ENCODE measurements at regions not wholly inside any gene's neighbourhood (a gene's known extent, or its start where the extent isn't known, plus 50 kb on each side); places are given as distances from the start of the nearest gene placed in this dataset.
"Not testable (repeated sequence)": the region's sequence is repeated elsewhere in the genome, so short reads cannot be mapped to it uniquely, and the experiment has no call there.

DNA sequence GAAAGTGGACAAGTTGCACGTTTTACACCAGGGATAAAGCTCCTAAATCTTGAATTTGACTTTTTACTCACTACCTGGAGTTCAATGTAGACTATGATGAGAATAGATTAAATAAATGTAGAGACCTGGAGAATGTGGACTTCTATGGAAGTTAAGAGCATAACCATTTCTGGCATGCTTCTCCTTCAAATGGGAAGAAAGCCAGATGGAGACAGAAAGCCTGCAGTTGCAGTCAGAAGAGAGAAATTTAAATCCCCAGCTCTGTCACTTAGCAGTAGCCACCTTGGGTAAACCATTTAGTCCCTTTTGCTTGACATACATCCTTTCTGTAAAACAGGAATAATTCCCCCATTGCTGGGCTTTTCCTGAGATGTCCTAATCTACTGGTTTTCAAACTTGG lies 355.3 kb upstream of the AUTS2 start:
- DNase-seq = no peak

DNA sequence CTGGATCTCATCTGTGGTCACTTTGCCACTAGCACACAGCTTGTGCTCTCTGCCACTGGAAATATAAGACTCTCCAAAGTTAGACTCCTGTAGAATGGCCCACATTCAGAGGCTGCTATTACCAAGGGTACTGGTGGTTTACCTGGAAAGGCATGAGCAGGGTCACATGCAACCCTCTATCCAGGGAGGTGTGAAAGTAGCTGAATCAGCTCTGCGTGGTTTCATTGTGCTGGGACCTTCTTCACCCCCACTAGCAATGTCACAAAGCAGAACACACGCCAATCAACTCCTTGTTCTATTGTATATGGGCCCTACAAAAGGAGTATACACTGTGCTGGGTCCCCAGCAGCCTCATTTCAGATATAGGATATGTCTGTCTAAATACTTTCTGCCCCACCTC lies 353.6 kb upstream of the AUTS2 start:
- no peak for DNase-seq

DNA sequence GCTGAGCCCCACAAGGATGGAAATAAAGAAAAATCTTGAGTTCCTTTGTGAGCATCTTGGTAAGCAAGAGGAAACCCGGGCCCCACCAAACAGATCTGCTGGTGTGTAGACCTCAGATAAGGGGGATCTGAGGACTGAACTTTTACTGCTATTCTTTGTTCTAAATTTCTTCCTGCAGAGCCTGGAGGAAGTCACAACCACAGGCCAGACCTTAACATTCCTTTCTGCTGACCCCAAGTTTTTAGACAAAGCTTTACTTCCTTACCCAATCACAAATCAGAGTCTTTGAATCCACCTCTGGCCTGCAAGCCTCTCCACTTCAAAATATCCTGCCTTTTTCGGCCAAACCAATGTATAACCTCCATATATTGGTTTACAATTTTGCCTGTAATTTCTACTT lies 352.6 kb upstream of the AUTS2 start:
- DNase-seq = no peak

DNA sequence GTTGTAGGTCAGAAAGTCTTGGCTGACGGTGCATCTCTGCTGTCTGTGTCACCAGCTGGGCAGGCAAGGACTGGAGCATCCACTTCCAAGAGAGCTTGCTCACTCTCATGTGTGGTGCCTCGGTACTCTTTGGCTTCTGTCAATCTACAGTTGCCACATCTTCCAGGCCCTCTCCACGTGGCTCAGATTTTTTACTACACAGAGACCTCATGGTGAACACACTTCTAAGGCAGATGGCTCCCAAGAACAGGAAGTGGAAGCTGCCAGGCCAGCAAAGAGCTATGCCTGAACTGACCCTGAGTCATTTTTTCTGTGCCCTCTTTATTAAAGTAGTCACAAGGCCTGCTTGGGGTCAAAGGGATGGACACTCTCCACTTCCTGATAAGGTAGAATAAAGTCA lies 351.5 kb upstream of the AUTS2 start:
- peak; percentile 81 for DNase-seq

DNA sequence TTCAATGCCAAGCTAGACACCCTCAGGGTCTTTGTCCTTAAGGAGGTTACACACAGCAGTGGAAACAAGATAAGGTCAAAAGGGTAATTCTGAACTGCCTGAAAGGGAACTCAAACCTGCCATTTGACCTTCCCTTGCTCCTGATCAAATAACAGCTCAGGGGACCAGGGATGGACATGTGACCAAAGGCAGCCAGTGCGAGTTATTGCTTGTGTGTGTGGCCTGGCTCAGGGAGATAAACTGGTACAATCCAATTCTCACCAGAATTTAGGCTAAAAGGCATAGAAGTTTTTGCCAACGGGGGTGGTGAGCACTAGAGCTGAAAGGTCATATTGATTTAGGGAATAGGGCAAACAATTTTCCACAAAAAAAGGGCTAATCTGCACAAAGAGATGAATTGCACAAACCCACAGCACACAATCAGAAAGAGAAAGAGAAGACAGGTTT lies 349.9 kb upstream of the AUTS2 start:
- not testable (repeated sequence) for DNase-seq

DNA sequence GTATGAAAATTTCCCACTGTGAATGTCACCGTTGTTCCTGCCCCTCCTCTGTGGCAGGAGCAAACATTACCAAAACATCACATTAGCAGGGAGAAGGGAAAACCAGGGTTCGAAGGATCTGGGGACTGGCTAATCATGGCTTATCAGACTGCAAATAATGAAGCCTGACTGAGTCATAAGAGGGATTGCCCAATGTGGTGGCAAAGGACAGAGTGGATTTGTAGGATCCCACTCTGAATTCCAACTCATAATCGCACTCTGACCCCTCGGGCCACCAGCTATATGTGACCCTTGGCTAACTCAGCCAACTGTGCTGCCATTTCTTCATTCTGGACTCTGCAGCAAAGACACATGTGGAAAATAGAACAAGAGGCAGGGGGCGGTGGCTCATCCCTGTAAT lies 347.3 kb upstream of the AUTS2 start:
- DNase-seq = no peak

DNA sequence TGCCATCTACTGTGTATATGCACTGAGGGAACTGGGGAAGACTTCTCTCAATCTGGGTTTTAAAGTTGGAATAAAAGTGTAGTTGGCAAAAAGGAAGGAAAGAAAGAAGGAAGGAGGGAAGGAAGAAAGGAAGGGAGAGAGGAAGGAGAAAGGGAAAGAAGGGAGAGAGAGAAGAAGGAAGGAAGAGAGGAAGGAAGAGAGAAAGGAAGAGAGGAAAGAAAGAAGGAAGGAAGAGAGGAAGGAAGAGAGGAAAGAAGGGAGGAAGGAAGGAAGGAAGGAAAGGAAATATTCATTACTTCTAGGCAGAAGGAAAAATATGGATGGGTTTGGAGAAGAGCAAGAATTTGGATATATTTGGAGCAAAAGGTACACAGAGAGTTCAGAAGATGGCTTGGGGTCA lies 343.6 kb upstream of the AUTS2 start:
- DNase-seq = no peak

DNA sequence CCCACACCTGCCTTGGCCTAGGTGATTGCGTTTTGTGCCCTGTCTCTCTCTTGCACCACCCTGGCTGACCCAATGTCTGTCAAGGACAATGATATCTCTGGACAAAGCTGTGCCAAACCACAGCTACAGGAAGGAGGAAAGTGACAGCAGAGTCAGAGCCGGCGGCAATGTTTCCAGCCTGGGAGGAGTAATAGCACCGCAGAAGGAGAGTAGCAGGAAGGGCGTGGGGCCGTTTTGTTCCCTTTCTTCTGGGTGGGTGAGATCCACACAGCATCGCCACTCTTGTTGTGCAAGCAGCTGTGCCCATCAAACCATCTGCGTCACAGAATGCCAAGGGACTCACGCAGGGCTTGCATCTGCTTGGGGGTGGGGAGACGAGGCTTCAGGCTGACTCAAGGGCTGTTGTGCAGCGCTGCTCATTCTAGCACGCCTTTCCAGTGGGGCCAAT lies 341.6 kb upstream of the AUTS2 start:
- peak; percentile 89 for DNase-seq

DNA sequence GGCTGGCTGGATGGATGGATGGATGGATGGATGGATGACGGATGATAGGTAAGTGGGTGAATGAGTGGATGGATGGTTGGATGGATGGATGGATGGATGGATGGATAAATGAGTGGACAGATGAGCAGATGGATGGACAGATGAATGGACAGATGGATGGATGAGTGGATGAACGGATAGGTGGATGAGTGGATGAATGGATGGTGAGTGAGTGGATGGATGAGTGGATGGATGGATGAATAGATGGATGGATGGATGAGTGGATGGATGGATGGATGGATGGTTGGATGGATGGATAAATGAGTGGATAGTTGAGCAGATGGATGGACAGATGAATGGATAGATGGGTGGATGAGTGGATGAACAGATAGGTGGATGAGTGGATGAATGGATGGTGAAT lies 340.7 kb upstream of the AUTS2 start:
- DNase-seq = no peak

DNA sequence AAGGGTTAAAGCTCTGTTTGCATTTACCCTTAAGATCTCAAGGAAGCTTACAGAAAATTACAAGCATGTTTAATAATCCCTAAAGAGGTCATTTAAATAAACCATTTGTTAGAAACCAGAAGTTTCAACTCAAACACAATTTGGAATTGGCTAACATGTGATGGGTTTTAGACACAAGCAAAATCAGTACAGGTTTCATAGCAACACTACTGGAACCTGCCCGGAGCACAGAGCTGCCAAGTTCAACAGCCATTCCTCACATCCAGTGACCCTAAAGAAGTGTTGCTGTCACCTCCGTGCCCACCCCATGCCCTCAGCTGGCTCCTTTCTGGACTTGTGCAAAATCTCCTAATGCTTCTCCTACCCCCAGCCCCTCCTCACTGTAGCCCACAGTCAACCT lies 338.8 kb upstream of the AUTS2 start:
- DNase-seq = no peak

DNA sequence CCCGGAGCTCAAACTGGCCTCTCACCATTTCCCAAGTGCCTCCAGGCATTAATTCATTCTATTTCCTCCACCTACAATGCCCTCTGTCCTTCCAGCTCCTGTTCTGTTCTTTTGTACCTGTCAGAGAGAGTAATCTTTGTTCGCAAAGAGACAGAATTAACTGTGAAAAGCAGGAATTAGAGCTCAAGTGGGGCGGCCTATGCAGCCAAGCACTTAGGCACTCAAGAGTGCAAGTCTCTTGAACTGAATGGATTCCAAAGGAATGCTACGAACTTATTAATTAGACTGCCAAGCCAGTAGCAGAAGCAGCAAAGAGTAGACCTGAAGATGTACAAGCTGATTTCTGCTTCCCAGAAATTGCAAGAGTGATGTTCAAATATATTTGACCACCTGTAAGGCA lies 338.3 kb upstream of the AUTS2 start:
- DNase-seq = no peak

DNA sequence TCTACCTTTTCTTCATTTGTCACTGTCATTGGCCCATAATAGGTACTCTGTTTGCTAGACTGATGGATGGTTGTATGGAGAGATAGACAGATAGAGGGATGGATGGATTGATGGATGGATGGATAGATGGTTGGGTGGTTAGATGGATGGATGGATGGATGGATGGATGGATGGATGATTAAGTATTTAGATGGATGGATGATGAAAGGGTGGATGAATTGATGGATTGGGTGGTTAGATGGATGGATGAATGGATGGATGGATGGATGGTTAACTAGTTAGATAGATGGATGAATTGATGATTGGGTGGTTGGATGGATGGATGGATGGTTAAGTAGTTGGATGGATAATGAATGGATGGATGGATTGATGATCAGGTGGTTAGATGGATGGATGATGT lies 334.7 kb upstream of the AUTS2 start:
- DNase-seq = no peak

DNA sequence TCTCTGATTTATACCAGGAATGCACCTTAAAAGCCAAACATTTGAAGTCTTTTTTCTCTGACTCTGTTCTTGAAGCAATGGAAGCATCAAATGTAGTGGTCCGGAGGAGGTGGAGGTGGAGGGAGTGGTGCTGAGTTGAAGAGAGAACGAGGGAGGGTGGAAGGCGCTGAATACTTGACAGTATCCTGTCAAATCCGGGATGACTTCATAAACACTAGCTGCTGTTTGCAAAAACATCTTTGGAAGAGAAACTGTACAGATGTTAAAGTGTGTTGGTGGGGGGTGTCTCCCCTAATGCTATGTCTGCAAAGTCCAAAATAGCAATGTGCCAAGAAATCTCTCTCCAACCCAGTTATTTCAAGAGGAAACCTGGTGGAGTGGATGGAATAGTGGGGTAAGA lies 328.5 kb upstream of the AUTS2 start:
- no peak for DNase-seq

DNA sequence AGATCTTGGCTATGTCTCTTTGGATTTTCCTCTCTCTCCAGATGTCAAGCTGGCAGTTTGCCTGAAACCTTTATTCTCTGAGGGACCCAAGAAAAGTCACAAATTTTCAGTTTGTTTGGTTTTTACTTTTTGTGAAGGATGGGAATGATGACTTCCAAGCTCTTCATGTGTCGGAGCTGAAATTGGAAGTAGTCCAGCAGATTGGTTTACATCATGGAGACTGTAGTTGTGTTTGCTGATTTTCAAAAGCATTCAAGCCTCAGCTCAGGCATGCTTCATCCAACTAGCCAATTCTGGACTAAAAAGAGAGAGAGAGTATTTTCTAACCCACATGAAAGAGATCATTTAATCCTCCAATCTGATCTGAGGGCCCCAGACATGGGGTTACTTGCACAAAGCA lies 326.2 kb upstream of the AUTS2 start:
- no peak for DNase-seq

DNA sequence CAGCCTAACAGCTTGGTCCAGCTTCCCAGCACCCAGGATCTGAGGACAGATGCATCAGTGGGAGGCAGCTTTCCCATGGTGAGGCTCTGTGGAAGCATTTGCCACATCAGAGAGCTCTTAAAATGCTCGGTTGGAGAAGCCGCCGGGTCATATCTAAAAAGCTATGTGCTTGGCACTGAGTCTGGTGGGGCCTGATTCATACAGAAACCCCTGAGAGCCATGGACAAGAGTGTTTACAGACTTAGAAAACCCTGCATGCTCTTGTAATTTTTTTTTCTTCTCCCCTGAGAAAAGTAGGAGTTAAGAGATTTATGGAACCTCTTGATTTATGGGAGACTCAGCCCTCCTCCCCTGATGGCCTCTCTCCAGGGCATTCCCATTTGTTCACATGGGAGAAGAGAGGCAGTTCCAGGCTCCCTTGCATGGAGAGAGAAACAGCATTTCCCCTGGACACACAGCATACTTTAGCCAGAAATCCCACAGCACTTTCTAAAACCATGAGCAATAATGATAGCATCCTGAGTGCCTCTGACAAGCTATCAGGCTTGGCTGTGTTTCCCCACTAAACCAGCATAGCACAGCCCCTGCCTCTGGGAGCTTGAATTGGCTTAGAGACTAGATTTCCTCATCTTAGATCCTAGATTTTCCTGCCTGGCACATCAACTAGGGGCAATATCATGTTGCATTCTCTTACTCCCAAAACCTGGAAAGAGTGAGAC lies 322.1 kb upstream of the AUTS2 start:
- no peak for DNase-seq

DNA sequence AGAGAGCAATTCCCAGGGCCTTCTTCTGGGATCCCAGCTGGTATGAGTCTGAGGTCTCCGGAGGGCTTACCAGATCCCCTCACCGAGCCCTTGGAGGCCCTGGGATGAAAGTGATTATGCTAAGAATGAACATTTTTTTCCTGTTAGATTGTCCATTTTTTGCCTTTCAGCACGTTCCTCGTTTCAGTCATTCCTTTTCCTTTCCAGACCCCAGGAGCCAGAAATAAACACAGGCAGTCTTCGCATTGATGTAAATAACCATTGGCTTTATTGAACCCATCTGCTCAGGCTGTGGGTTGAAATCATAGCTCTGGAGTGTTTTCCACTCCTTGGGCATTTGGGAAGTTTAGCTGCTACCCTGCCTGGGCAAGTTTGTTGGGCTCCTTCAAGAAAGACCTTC lies 320.9 kb upstream of the AUTS2 start:
- DNase-seq = no peak

DNA sequence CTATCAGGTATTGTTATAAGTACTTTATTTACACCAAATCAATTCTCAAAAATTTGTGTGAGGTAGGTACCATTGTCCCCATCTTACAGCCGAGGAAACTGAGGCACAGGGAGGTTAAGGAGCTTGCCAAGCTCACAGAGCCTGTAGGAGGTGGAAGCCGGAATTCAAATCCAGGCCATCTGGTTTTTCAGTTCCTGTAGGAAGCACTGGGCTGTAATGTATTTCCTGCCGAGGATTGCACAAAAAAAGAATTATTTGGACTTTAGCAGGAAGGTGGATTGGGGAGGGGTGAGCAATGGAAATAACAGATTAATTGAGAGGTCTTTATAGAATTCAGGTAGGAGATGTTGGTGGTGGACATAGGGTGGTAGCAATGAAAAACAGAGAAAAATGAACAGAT lies 315.3 kb upstream of the AUTS2 start:
- DNase-seq = no peak

DNA sequence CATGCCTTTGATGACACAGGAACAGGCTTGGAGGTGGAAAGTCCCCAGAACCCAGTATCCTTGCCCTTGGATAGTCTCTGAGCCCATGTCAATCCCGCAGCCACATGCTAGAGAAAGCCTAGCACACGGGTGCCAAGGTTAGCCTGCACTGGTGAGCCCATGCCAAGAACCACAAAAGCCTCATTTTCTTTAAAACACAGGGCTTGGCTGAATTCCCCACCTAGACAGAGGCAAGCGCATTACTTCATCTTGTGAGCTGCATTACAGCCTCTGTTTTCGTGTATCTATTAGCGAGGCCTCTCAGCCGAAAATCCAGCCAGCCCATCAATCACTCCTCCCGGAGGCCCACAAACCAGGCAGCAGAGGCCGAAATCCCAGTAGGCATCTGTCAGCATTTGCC lies 314.9 kb upstream of the AUTS2 start:
- DNase-seq = no peak

DNA sequence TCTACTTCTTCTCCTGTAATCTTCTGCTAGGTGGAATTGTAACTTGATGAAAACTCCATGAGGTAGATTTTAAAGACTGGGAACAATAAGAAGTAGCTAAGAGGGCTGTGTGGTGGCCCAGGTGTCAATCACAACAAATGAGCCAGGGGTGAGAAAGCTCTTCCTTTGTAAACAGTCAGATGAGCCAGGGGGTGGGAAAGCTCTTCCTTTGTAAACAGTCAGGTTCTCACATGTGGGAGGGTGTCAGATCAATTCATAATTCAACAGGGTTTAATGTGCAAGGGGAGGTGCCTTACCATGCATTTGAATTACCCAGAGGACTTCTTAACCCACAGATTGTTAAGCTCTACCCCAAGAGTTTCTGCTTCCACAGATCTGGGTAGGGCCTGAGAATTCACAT lies 312.4 kb upstream of the AUTS2 start:
- no peak for DNase-seq

DNA sequence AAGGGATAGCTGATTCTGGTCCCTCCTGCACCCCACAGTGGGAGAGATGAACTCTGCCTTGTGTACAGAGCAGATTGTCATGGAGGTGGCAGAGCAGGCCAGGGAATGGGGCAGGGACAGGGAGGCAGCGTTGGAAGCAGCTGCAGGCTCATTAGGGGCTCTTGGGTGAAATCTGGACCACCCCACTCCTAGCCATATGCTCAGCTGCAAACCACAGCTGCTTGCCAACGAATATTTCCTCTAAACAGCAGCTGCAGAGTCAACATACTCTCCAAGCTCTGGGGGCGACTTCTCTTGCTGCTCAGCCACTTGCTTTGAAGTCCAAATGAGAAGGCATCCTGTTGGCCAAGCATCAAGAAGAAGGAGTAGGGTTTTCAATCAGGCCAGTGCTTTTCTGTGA lies 302.3 kb upstream of the AUTS2 start:
- DNase-seq = no peak

DNA sequence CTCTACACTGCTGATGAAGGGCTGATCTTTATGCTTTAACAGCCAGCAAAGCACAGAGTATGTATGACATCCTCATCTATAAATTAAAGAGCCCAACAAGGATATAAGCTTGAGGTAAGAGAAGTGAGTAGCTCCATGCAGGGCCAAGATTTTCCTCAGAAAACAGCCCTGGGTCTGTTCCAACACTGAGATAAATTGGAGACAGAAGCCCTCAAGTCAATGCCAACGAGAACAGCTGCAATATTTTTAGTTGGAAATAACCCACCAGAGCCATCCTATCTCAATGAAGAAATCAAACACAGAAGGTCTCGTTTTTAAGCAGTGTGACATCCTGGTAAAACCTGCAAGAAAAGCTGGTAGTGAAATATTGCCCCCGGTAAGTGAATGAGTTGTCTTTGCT lies 297.0 kb upstream of the AUTS2 start:
- no peak for DNase-seq

DNA sequence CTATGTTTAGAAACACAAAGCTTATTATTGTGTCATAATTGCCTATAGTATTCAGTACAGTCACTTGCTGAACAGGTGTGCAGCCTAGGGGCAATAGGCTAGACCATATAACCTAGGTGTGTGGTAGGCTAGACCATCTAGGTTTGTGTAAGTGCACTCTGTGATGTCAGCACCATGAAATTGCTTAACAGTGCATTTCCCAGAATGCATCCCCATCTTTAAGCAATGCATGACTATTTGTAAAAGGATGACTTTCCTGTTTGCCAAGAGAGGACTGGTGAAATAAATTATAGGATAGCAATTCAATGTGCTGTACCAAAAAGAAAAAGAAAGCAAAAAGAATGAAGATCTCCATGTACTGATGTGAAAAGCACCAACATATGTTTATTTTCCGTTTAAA lies 288.7 kb upstream of the AUTS2 start:
- DNase-seq = peak; percentile 10

DNA sequence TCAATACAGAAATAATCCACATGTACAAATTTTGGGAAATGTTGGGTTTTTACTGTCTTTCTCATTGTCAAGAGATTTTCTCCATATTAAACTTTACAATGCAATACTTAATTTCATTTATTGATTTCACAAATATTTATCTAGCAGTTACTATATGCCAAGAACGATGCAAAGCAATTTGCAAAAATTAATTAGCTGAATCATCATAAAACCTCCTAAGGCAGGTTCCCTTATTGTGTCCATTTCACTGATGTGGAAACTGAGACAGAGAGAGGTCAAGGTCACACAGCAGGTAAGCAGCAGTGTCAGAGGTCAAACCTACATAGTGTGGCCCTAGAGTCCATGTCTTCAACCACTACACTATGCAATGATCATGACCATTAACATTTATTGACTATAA lies 286.8 kb upstream of the AUTS2 start:
- no peak for DNase-seq

DNA sequence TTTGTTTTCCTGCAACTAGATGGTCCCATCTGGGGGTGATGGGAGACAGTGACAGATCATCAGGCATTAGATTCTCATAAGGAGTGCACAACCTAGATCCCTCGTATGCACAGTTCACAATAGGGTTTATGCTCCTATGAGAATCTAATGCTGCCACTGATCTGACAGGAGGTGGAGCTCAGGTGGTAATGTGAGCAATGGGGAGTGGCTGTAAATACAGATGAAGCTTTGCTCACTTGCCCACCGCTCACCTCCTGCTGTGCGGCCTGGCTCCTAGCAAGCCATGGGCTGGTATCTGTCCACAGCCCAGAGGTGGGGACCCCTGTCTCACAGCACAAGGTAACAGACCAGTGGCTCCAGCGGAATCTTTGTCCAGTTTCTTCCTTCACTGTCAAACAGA lies 284.4 kb upstream of the AUTS2 start:
- DNase-seq = not testable (repeated sequence)

DNA sequence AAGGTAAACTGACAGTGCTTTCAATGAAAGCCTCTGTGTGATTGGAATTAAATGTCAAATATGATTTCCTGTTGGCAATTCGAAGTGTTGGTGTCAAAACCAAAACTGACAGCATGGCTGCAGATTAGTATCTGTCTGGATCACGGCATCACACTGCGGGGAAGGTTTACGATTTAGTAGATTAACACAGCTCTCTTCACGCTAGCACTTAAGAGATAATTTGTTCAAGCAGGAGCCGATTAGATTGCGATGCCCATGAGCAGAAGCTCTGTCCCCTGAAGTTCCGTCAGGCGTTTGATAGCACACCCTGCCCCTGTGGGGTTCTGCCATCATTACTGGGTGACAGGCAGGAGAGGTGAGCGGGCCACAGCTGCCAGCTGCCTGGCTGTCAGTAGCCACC lies 279.5 kb upstream of the AUTS2 start:
- no peak for DNase-seq

DNA sequence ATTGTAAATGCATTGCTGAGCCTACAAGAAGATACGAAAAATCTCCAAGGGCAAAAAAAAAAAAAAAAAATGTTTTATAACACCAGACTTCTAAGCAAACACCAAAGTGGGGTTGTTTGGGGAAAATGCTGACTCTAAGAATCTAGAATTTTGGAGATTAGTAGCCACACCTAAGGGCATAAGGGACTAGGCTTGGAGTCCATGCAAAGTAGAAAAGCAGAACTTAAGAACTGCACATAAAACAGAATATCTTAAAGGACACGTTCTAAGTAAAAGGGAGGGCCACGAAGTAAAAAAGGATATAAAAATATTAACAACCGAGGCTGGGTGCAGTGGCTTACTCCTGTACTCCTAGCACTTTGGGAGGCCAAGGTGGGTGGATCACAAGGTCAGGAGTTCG lies 269.8 kb upstream of the AUTS2 start:
- DNase-seq = no peak
